WTC11 (cell line): ENCODE measurements at regions not wholly inside any gene's neighbourhood (a gene's known extent, or its start where the extent isn't known, plus 50 kb on each side); places are given as distances from the start of the nearest gene placed in this dataset.

Experiments
- ATAC-seq: fragments of 200-7000 bp; cut with Tn5 transposase; 2 replicates; pipeline ENCODE4 v1.10.0; 2021; ENCODE audit warnings: mild to moderate bottlenecking, moderate library complexity
- CTCF ChIA-PET: fragments of 300-600 bp; sonication (Branson Sonifier 250); formaldehyde crosslinking; loops from one replicate; lab custom pipeline; 2021; ENCODE audit warnings: antibody characterized with exemption; lab: Charles Lee
- POLR2A ChIA-PET: fragments of 350-600 bp; sonication (Branson Sonifier 250); formaldehyde crosslinking; loops from one replicate; lab custom pipeline; 2021; ENCODE audit warnings: antibody characterized with exemption; lab: Charles Lee
- DNase-seq: peaks from one replicate; pipeline ENCODE4 v3.0.0; 2021; ENCODE audit warnings: low spot score
- H3K27ac Mint-ChIP-seq: 2 replicates; pipeline ENCODE4 v1.8.0; 2021; ENCODE audit warnings: mixed read lengths
- H3K27me3 Mint-ChIP-seq: 2 replicates; pipeline ENCODE4 v1.8.0; 2021; ENCODE audit warnings: low read depth, mild to moderate bottlenecking, moderate library complexity, mixed read lengths
- H3K36me3 Mint-ChIP-seq: 2 replicates; pipeline ENCODE4 v1.8.0; 2021; ENCODE audit warnings: mixed read lengths
- H3K4me1 Mint-ChIP-seq: 2 replicates; pipeline ENCODE4 v1.8.0; 2022; ENCODE audit warnings: mixed read lengths
- H3K4me3 Mint-ChIP-seq: 2 replicates; pipeline ENCODE4 v1.8.0; 2021; ENCODE audit warnings: mild to moderate bottlenecking, moderate library complexity, mixed read lengths
- H3K9me3 Mint-ChIP-seq: 2 replicates; pipeline ENCODE4 v1.8.0; 2021; ENCODE audit warnings: mixed read lengths
- CREB1 ChIP-seq: sonication (generic); formaldehyde crosslinking; IDR thresholded peaks from 2 replicates; pipeline ENCODE4 v1.8.0; 2023; ENCODE audit warnings: mild to moderate bottlenecking, missing genetic modification reagents
- ETV6 ChIP-seq: sonication (generic); formaldehyde crosslinking; IDR thresholded peaks from 2 replicates; pipeline ENCODE4 v1.8.1; 2022; ENCODE audit warnings: mild to moderate bottlenecking, missing genetic modification reagents
- FOXJ3 ChIP-seq: sonication (generic); formaldehyde crosslinking; IDR thresholded peaks from 2 replicates; pipeline ENCODE4 v1.9.0; 2021; ENCODE audit warnings: missing genetic modification reagents, mild to moderate bottlenecking, borderline replicate concordance
- FOXK1 ChIP-seq: sonication (generic); formaldehyde crosslinking; IDR thresholded peaks from 2 replicates; pipeline ENCODE4 v1.8.0; 2022; ENCODE audit warnings: mild to moderate bottlenecking, moderate library complexity, missing genetic modification reagents
- SOX15 ChIP-seq: fragments of 250-450 bp; sonication (Bioruptor Pico); IDR thresholded peaks from 2 replicates; pipeline ENCODE4 v1.9.0; 2021; ENCODE audit warnings: mild to moderate bottlenecking
- TEAD4 ChIP-seq: sonication (generic); formaldehyde crosslinking; IDR thresholded peaks from 2 replicates; pipeline ENCODE4 v1.8.0; 2022; ENCODE audit warnings: mild to moderate bottlenecking, missing genetic modification reagents
- ZBTB43 ChIP-seq: sonication (generic); formaldehyde crosslinking; IDR thresholded peaks from 2 replicates; pipeline ENCODE4 v1.8.1; 2023; ENCODE audit warnings: mild to moderate bottlenecking, missing genetic modification reagents
- ZNF416 ChIP-seq: fragments of 250-450 bp; sonication (Bioruptor Pico); IDR thresholded peaks from 2 replicates; pipeline ENCODE4 v1.9.0; 2021; ENCODE audit warnings: mild to moderate bottlenecking, inconsistent platforms
- ZNF425 ChIP-seq: fragments of 250-450 bp; sonication (Bioruptor Pico); conservative IDR thresholded peaks from 2 replicates; pipeline ENCODE4 v1.9.0; 2021; ENCODE audit warnings: mild to moderate bottlenecking
- TF ChIP-seq, protein P1 (sequence below): fragments of 250-450 bp; sonication (Bioruptor Pico); IDR thresholded peaks from 2 replicates; pipeline ENCODE4 v2.1.2; 2022; ENCODE audit warnings: mild to moderate bottlenecking, moderate library complexity
- TF ChIP-seq, protein P2 (sequence below): fragments of 250-450 bp; sonication (Bioruptor Pico); IDR thresholded peaks from 2 replicates; pipeline ENCODE4 v1.9.0; 2021; ENCODE audit warnings: mild to moderate bottlenecking
- TF ChIP-seq, protein P3 (sequence below): sonication (generic); formaldehyde crosslinking; conservative IDR thresholded peaks from 2 replicates; pipeline ENCODE4 v1.8.1; 2023; ENCODE audit warnings: mild to moderate bottlenecking, low read depth, missing genetic modification reagents, moderate library complexity
- TF ChIP-seq, protein P4 (sequence below): sonication (generic); formaldehyde crosslinking; IDR thresholded peaks from 2 replicates; pipeline ENCODE4 v1.8.0; 2022; ENCODE audit warnings: mild to moderate bottlenecking, missing genetic modification reagents
- TF ChIP-seq, protein P5 (sequence below): sonication (generic); formaldehyde crosslinking; IDR thresholded peaks from 2 replicates; pipeline ENCODE4 v1.8.1; 2023; ENCODE audit warnings: mild to moderate bottlenecking, missing genetic modification reagents

DNA sequence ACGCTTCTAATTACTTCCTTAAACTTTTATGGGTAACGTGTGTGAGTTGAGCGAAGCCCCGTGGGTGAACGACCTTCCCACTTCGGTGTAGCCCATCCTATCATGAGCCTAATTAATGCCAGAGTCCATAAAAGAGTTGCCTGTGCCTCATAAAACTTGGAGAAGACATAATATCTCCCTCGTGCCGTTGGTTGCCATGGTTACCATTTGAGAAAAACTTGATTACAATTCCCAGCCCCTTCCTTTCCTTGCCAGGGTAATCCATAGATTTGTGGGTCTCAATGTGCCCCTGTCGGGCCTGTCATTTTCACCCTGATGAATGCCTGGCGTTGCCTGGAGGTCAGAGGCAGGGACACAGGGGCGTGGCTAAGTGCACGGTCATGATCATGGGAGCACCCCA, 127.1 kb downstream of the GLRX3 start:
- no peak for ATAC-seq
- H3K27ac Mint-ChIP-seq: no peak overlapping the region

More for the DNA sequence above, 127.1 kb downstream of the GLRX3 start:
- no peak overlapping the region for H3K4me3 Mint-ChIP-seq
- POLR2A ChIA-PET: no interaction called here
- TF ChIP-seq, protein P1, sequence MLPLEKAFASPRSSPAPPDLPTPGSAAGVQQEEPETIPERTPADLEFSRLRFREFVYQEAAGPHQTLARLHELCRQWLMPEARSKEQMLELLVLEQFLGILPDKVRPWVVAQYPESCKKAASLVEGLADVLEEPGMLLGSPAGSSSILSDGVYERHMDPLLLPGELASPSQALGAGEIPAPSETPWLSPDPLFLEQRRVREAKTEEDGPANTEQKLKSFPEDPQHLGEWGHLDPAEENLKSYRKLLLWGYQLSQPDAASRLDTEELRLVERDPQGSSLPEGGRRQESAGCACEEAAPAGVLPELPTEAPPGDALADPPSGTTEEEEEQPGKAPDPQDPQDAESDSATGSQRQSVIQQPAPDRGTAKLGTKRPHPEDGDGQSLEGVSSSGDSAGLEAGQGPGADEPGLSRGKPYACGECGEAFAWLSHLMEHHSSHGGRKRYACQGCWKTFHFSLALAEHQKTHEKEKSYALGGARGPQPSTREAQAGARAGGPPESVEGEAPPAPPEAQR (CRISPR knock-in tag): no peak
- TF ChIP-seq SOX15: no peak
- no peak for TF ChIP-seq TEAD4 (CRISPR knock-in tag)
- no peak for TF ChIP-seq FOXK1 (CRISPR knock-in tag)
- TF ChIP-seq, protein P2, sequence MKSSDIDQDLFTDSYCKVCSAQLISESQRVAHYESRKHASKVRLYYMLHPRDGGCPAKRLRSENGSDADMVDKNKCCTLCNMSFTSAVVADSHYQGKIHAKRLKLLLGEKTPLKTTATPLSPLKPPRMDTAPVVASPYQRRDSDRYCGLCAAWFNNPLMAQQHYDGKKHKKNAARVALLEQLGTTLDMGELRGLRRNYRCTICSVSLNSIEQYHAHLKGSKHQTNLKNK (CRISPR knock-in tag): no peak
- no peak for TF ChIP-seq ETV6
- TF ChIP-seq, protein P3, sequence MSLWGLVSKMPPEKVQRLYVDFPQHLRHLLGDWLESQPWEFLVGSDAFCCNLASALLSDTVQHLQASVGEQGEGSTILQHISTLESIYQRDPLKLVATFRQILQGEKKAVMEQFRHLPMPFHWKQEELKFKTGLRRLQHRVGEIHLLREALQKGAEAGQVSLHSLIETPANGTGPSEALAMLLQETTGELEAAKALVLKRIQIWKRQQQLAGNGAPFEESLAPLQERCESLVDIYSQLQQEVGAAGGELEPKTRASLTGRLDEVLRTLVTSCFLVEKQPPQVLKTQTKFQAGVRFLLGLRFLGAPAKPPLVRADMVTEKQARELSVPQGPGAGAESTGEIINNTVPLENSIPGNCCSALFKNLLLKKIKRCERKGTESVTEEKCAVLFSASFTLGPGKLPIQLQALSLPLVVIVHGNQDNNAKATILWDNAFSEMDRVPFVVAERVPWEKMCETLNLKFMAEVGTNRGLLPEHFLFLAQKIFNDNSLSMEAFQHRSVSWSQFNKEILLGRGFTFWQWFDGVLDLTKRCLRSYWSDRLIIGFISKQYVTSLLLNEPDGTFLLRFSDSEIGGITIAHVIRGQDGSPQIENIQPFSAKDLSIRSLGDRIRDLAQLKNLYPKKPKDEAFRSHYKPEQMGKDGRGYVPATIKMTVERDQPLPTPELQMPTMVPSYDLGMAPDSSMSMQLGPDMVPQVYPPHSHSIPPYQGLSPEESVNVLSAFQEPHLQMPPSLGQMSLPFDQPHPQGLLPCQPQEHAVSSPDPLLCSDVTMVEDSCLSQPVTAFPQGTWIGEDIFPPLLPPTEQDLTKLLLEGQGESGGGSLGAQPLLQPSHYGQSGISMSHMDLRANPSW (CRISPR knock-in tag): no peak
- TF ChIP-seq CREB1 (CRISPR knock-in tag): no peak
- TF ChIP-seq ZNF416 (CRISPR knock-in tag): no peak
- no peak for TF ChIP-seq FOXJ3 (CRISPR knock-in tag)
- TF ChIP-seq, protein P4, sequence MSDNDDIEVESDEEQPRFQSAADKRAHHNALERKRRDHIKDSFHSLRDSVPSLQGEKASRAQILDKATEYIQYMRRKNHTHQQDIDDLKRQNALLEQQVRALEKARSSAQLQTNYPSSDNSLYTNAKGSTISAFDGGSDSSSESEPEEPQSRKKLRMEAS (CRISPR knock-in tag): no peak
- TF ChIP-seq, protein P5, sequence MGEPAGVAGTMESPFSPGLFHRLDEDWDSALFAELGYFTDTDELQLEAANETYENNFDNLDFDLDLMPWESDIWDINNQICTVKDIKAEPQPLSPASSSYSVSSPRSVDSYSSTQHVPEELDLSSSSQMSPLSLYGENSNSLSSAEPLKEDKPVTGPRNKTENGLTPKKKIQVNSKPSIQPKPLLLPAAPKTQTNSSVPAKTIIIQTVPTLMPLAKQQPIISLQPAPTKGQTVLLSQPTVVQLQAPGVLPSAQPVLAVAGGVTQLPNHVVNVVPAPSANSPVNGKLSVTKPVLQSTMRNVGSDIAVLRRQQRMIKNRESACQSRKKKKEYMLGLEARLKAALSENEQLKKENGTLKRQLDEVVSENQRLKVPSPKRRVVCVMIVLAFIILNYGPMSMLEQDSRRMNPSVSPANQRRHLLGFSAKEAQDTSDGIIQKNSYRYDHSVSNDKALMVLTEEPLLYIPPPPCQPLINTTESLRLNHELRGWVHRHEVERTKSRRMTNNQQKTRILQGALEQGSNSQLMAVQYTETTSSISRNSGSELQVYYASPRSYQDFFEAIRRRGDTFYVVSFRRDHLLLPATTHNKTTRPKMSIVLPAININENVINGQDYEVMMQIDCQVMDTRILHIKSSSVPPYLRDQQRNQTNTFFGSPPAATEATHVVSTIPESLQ (CRISPR knock-in tag): no peak
- TF ChIP-seq ZNF425 (CRISPR knock-in tag): no peak
- no peak for TF ChIP-seq ZBTB43 (CRISPR knock-in tag)
- TF ChIP-seq, all 79 proteins: peak for 0
- CTCF ChIA-PET: no interaction called here
- H3K27me3 Mint-ChIP-seq: peaks cover 29% of the 10 kb centered on the region
- no peak for DNase-seq
- H3K36me3 Mint-ChIP-seq: peaks cover 74% of the 10 kb centered on the region
- no peaks in the 10 kb centered on the region for H3K4me1 Mint-ChIP-seq
- H3K9me3 Mint-ChIP-seq: peaks cover 83% of the 10 kb centered on the region
